B cell (primary cell): ENCODE measurements at regions not wholly inside any gene's neighbourhood (a gene's known extent, or its start where the extent isn't known, plus 50 kb on each side); places are given as distances from the start of the nearest gene placed in this dataset.

Experiments
- CTCF ChIP-seq: fragments of 200-600 bp; IDR thresholded peaks from one replicate; pipeline ENCODE4 v1.8.0; 2022; ENCODE audit warnings: antibody characterized with exemption, mild to moderate bottlenecking
- EZH2 ChIP-seq: IDR thresholded peaks from 2 replicates; pipeline ENCODE4 v1.6.1; 2012; ENCODE audit warnings: borderline replicate concordance, low read depth, mild to moderate bottlenecking, moderate library complexity, low read length; ENCODE audit not compliant: insufficient read depth, poor library complexity, severe bottlenecking

- no peak for TF ChIP-seq CTCF
- no peak for TF ChIP-seq EZH2
Measured at GRCh38 chrX:45479196-45479834, 278.6 kb upstream of the DIPK2B start.
